CD4-positive, CD25-positive, alpha-beta regulatory T cell (primary cell): ENCODE measurements at regions not wholly inside any gene's neighbourhood (a gene's known extent, or its start where the extent isn't known, plus 50 kb on each side); places are given as distances from the start of the nearest gene placed in this dataset.

Source experiments
- ATAC-seq, 2 donors: fragments of 150-1000 bp; cut with Tn5 transposase; one replicate each; pipeline ENCODE4 v1.10.0; 2021; ENCODE audit warnings: low read depth in 2 of 2, moderate number of reproducible peaks in 2 of 2, moderate library complexity in 1 of 2
- DNase-seq, 3 donors: peaks; one replicate each; pipeline versions ENCODE4 v3.0.0 to v3.0.0-alpha.2; 2012 to 2022; ENCODE audit warnings: mixed read lengths in 1 of 3
- H3K27ac ChIP-seq: one replicate; pipeline ENCODE4 v1.7.0; 2013; ENCODE audit warnings: mild to moderate bottlenecking, low read length; ENCODE audit not compliant: insufficient read depth, poor library complexity, severe bottlenecking
- H3K27me3 ChIP-seq: one replicate; pipeline ENCODE4 v1.7.0; 2013; ENCODE audit warnings: low read length; ENCODE audit not compliant: control insufficient read depth, insufficient read depth
- H3K36me3 ChIP-seq: one replicate; pipeline ENCODE4 v1.7.0; 2013; ENCODE audit warnings: mild to moderate bottlenecking, low read length, moderate library complexity; ENCODE audit not compliant: control insufficient read depth, insufficient read depth
- H3K4me1 ChIP-seq: 2 replicates; pipeline ENCODE4 v1.7.0; 2013; ENCODE audit warnings: mild to moderate bottlenecking, low read length; ENCODE audit not compliant: insufficient read depth, control insufficient read depth, poor library complexity, severe bottlenecking
- H3K4me3 ChIP-seq: one replicate; pipeline ENCODE4 v1.7.0; 2013; ENCODE audit warnings: low read depth, mild to moderate bottlenecking, low read length, moderate library complexity
- H3K9me3 ChIP-seq, 2 experiments: 1 replicate in 1 of 2; 2 replicates in 1 of 2; pipeline ENCODE4 v1.7.0; 2013; ENCODE audit warnings: low read length in 2 of 2, mild to moderate bottlenecking in 1 of 2, moderate library complexity in 1 of 2; ENCODE audit not compliant: control insufficient read depth in 2 of 2
- H3K27ac Mint-ChIP-seq, 3 donors: one replicate each; pipeline ENCODE4 v1.8.0; 2020 to 2022; ENCODE audit warnings: mild to moderate bottlenecking in 3 of 3, mixed read lengths in 3 of 3, moderate library complexity in 2 of 3
- H3K27me3 Mint-ChIP-seq: one replicate; pipeline ENCODE4 v1.8.0; 2022; ENCODE audit warnings: mild to moderate bottlenecking, mixed read lengths
- H3K36me3 Mint-ChIP-seq: one replicate; pipeline ENCODE4 v1.8.0; 2020; ENCODE audit warnings: mixed read lengths
- H3K4me1 Mint-ChIP-seq, 4 donors: one replicate each; pipeline ENCODE4 v1.8.0; 2020 to 2022; ENCODE audit warnings: mixed read lengths in 4 of 4, mild to moderate bottlenecking in 1 of 4
- H3K4me3 Mint-ChIP-seq, 4 donors: one replicate each; pipeline ENCODE4 v1.8.0; 2020 to 2022; ENCODE audit warnings: mild to moderate bottlenecking in 4 of 4, mixed read lengths in 4 of 4, moderate library complexity in 3 of 4
- H3K9me3 Mint-ChIP-seq, 7 donors: one replicate each; pipeline ENCODE4 v1.8.0; 2020 to 2022; ENCODE audit warnings: mixed read lengths in 7 of 7, mild to moderate bottlenecking in 3 of 7, moderate library complexity in 2 of 7

- H3K27ac Mint-ChIP-seq, result no peak overlapping the region
- H3K36me3 Mint-ChIP-seq, result no peaks in the 10 kb centered on the region
- Histone ChIP-seq H3K27me3 (no peaks in the 10 kb centered on the region), H3K4me3 (no peak overlapping the region), H3K4me1 (no peaks in the 10 kb centered on the region), H3K36me3 (no peaks in the 10 kb centered on the region), H3K27ac (no peak overlapping the region), H3K9me3 (no peaks in the 10 kb centered on the region)
- H3K9me3 Mint-ChIP-seq, result peaks cover 0 to 5% (median 1%) of the 10 kb centered on the region in 7 donors
- ATAC-seq (no peak), DNase-seq (no peak)
- no peaks in the 10 kb centered on the region for H3K27me3 Mint-ChIP-seq
- no peak overlapping the region for H3K4me3 Mint-ChIP-seq
- H3K4me1 Mint-ChIP-seq, result no peaks in the 10 kb centered on the region
Observed at GRCh38 chr4:110778521-110778920, 155.6 kb upstream of the PITX2 start.

- H3K27ac ChIP-seq, result no peak overlapping the region
- H3K4me3 Mint-ChIP-seq, result no peak overlapping the region
- H3K36me3 ChIP-seq, result no peaks in the 10 kb centered on the region
- H3K27me3 ChIP-seq, result no peaks in the 10 kb centered on the region
- H3K4me1 Mint-ChIP-seq, result no peaks in the 10 kb centered on the region
- no peak overlapping the region for H3K4me3 ChIP-seq
- peaks cover 0 to 12% (median 1%) of the 10 kb centered on the region in 7 donors for H3K9me3 Mint-ChIP-seq
- DNase-seq (no peak), ATAC-seq (no peak)
- no peak overlapping the region for H3K27ac Mint-ChIP-seq
- no peaks in the 10 kb centered on the region for H3K36me3 Mint-ChIP-seq
- no peaks in the 10 kb centered on the region for H3K9me3 ChIP-seq
- no peaks in the 10 kb centered on the region for H3K27me3 Mint-ChIP-seq
- no peaks in the 10 kb centered on the region for H3K4me1 ChIP-seq
Observed at GRCh38 chr4:110780538-110780937, 157.7 kb upstream of the PITX2 start.

GRCh38 chr4:110781944-110782343 is 159.1 kb upstream of the PITX2 start:
- no peak for DNase-seq
- H3K4me1 ChIP-seq, result no peaks in the 10 kb centered on the region
- Mint-ChIP-seq H3K27ac (no peak overlapping the region), H3K9me3 (peaks cover 0 to 12% (median 1%) of the 10 kb centered on the region in 7 donors), H3K4me1 (no peaks in the 10 kb centered on the region), H3K4me3 (no peak overlapping the region), H3K36me3 (no peaks in the 10 kb centered on the region), H3K27me3 (no peaks in the 10 kb centered on the region)
- ATAC-seq, result no peak
- no peaks in the 10 kb centered on the region for H3K27me3 ChIP-seq
- no peaks in the 10 kb centered on the region for H3K36me3 ChIP-seq
- H3K27ac ChIP-seq, result no peak overlapping the region
- H3K4me3 ChIP-seq, result no peak overlapping the region
- H3K9me3 ChIP-seq, result no peaks in the 10 kb centered on the region

- no peaks in the 10 kb centered on the region for H3K4me1 ChIP-seq
- H3K27ac Mint-ChIP-seq, result no peak overlapping the region
Observed at GRCh38 chr4:110787109-110787508, 164.2 kb upstream of the PITX2 start.

GRCh38 chr4:110787707-110788106 is 164.8 kb upstream of the PITX2 start:
- no peaks in the 10 kb centered on the region for H3K27me3 Mint-ChIP-seq
- H3K9me3 ChIP-seq, result no peaks in the 10 kb centered on the region
- no peaks in the 10 kb centered on the region for H3K36me3 Mint-ChIP-seq
- ATAC-seq, result no peak
- no peaks in the 10 kb centered on the region for H3K4me1 ChIP-seq
- peaks cover 0 to 4% (median 0%) of the 10 kb centered on the region in 4 donors for H3K4me1 Mint-ChIP-seq
- no peak overlapping the region for H3K27ac Mint-ChIP-seq
- H3K27ac ChIP-seq, result no peak overlapping the region
- no peak overlapping the region for H3K4me3 ChIP-seq
- no peaks in the 10 kb centered on the region for H3K27me3 ChIP-seq
- DNase-seq, result no peak
- H3K4me3 Mint-ChIP-seq, result no peak overlapping the region
- H3K36me3 ChIP-seq, result no peaks in the 10 kb centered on the region
- peaks cover 0 to 9% (median 2%) of the 10 kb centered on the region in 7 donors for H3K9me3 Mint-ChIP-seq

More at GRCh38 chr4:110787109-110787508, 164.2 kb upstream of the PITX2 start:
- H3K27me3 ChIP-seq, result no peaks in the 10 kb centered on the region
- H3K36me3 Mint-ChIP-seq, result no peaks in the 10 kb centered on the region
- no peaks in the 10 kb centered on the region for H3K9me3 ChIP-seq
- H3K4me1 Mint-ChIP-seq, result peaks cover 0 to 4% (median 0%) of the 10 kb centered on the region in 4 donors
- peaks cover 0 to 10% (median 1%) of the 10 kb centered on the region in 7 donors for H3K9me3 Mint-ChIP-seq
- no peak overlapping the region for H3K4me3 Mint-ChIP-seq
- no peak overlapping the region for H3K27ac ChIP-seq
- no peak for DNase-seq
- no peak for ATAC-seq
- no peaks in the 10 kb centered on the region for H3K27me3 Mint-ChIP-seq
- no peaks in the 10 kb centered on the region for H3K36me3 ChIP-seq
- H3K4me3 ChIP-seq, result no peak overlapping the region

- ATAC-seq (no peak), DNase-seq (no peak)
- Mint-ChIP-seq H3K36me3 (no peaks in the 10 kb centered on the region), H3K27ac (no peak overlapping the region), H3K27me3 (no peaks in the 10 kb centered on the region), H3K9me3 (peaks cover 0 to 7% (median 2%) of the 10 kb centered on the region in 7 donors), H3K4me1 (peaks cover 0 to 4% (median 0%) of the 10 kb centered on the region in 4 donors), H3K4me3 (no peak overlapping the region)
- H3K27ac ChIP-seq, result no peak overlapping the region
- H3K36me3 ChIP-seq, result no peaks in the 10 kb centered on the region
- no peaks in the 10 kb centered on the region for H3K4me1 ChIP-seq
- H3K27me3 ChIP-seq, result no peaks in the 10 kb centered on the region
- H3K9me3 ChIP-seq, result no peaks in the 10 kb centered on the region
- H3K4me3 ChIP-seq, result no peak overlapping the region
Observed at GRCh38 chr4:110788302-110788701, 165.4 kb upstream of the PITX2 start.

GRCh38 chr4:110792036-110792435 is 169.2 kb upstream of the PITX2 start:
- Mint-ChIP-seq H3K4me3 (no peak overlapping the region), H3K27me3 (no peaks in the 10 kb centered on the region), H3K9me3 (peaks cover 0 to 6% (median 0%) of the 10 kb centered on the region in 7 donors), H3K27ac (no peak overlapping the region), H3K36me3 (no peaks in the 10 kb centered on the region), H3K4me1 (peaks cover 0 to 4% (median 0%) of the 10 kb centered on the region in 4 donors)
- H3K4me1 ChIP-seq, result no peaks in the 10 kb centered on the region
- H3K27me3 ChIP-seq, result no peaks in the 10 kb centered on the region
- H3K36me3 ChIP-seq, result no peaks in the 10 kb centered on the region
- no peaks in the 10 kb centered on the region for H3K9me3 ChIP-seq
- no peak for DNase-seq
- no peak for ATAC-seq
- no peak overlapping the region for H3K4me3 ChIP-seq
- no peak overlapping the region for H3K27ac ChIP-seq

- no peaks in the 10 kb centered on the region for H3K36me3 Mint-ChIP-seq
Observed at GRCh38 chr4:110793381-110793801, 170.5 kb upstream of the PITX2 start.

More at GRCh38 chr4:110793381-110793801, 170.5 kb upstream of the PITX2 start:
- H3K27ac ChIP-seq, result no peak overlapping the region
- DNase-seq (no peak), ATAC-seq (no peak)
- Mint-ChIP-seq H3K27me3 (no peaks in the 10 kb centered on the region), H3K27ac (no peak overlapping the region), H3K4me3 (no peak overlapping the region), H3K9me3 (peaks cover 0 to 6% (median 1%) of the 10 kb centered on the region in 7 donors), H3K4me1 (peaks cover 0 to 4% (median 0%) of the 10 kb centered on the region in 4 donors)
- no peaks in the 10 kb centered on the region for H3K9me3 ChIP-seq
- no peaks in the 10 kb centered on the region for H3K4me1 ChIP-seq
- H3K4me3 ChIP-seq, result no peak overlapping the region
- no peaks in the 10 kb centered on the region for H3K36me3 ChIP-seq
- H3K27me3 ChIP-seq, result no peaks in the 10 kb centered on the region
